GM12878 (cell line): ENCODE measurements at regions not wholly inside any gene's neighbourhood (a gene's known extent, or its start where the extent isn't known, plus 50 kb on each side); places are given as distances from the start of the nearest gene placed in this dataset.

Source experiments
- ATAC-seq: fragments of 200-7000 bp; cut with Tn5 transposase; 3 replicates; pipeline ENCODE4 v1.9.1; 2020; ENCODE audit warnings: mild to moderate bottlenecking, moderate library complexity
- BruUV-seq: library from RNA; stranded (reverse); fragments of 400-500 nt; replicated peaks from 2 replicates; lab custom pipeline; 2021; lab: Mats Ljungman, UMichigan
- CTCF ChIA-PET: fragments of 300-600 bp; sonication (Branson Sonifier 250); formaldehyde crosslinking; extraction: SDS; loops from one replicate; lab custom pipeline; 2021; ENCODE audit warnings: inconsistent platforms; lab: Yijun Ruan, JAX
- POLR2A ChIA-PET: fragments of 350-600 bp; formaldehyde crosslinking; extraction: SDS; loops from one replicate; lab custom pipeline; 2021; ENCODE audit warnings: inconsistent platforms; lab: Charles Lee
- RAD21 ChIA-PET: fragments of 300-600 bp; sonication (Branson Sonifier 250); formaldehyde crosslinking; loops from one replicate; lab custom pipeline; 2023; ENCODE audit warnings: antibody characterized with exemption; ENCODE audit not compliant: unreplicated experiment; lab: Charles Lee
- SMC1A ChIA-PET: fragments of 300-600 bp; sonication (Branson Sonifier 250); formaldehyde crosslinking; loops from one replicate; lab custom pipeline; 2023; ENCODE audit not compliant: unreplicated experiment, uncharacterized antibody; lab: Charles Lee
- DNase-seq: peaks from one replicate; pipeline ENCODE4 v3.0.0-alpha.2; 2011; ENCODE audit warnings: low read depth, low spot score
- FAIRE-seq: peaks from 3 replicates; lab custom pipeline; 2011; peaks lifted over from hg19 to GRCh38; lab: Jason Lieb, UNC
- H2AFZ ChIP-seq: 2 replicates; pipeline ENCODE4 v1.6.0; 2011; ENCODE audit warnings: low read depth, low read length, control low read depth; ENCODE audit not compliant: control insufficient read depth
- H3K27ac ChIP-seq: 2 replicates; pipeline ENCODE4 v1.5.1; 2011; ENCODE audit warnings: control low read depth; ENCODE audit not compliant: control insufficient read depth, insufficient read depth
- H3K27me3 ChIP-seq, 2 experiments: replicated peaks in 1 of 2; 2 replicates each; pipeline versions ENCODE4 v1.6.0 to v1.6.1; 2011; ENCODE audit warnings: low read length in 1 of 2; ENCODE audit not compliant: control insufficient read depth in 2 of 2, insufficient read depth in 2 of 2
- H3K36me3 ChIP-seq, 2 experiments: 2 replicates each; pipeline ENCODE4 v1.5.1; 2011; ENCODE audit warnings: low read length in 1 of 2; ENCODE audit not compliant: control insufficient read depth in 2 of 2, insufficient read depth in 2 of 2
- H3K4me1 ChIP-seq: 2 replicates; pipeline ENCODE4 v1.6.1; 2011; ENCODE audit warnings: mild to moderate bottlenecking, low read length, moderate library complexity, mixed read lengths; ENCODE audit not compliant: control insufficient read depth, insufficient read depth
- H3K4me2 ChIP-seq: 2 replicates; pipeline ENCODE4 v1.6.0; 2011; ENCODE audit warnings: control low read depth; ENCODE audit not compliant: control insufficient read depth, insufficient read depth
- H3K4me3 ChIP-seq: fragments of 200-600 bp; sonication (generic); 2 replicates; pipeline ENCODE4 v1.5.1; 2016
- H3K79me2 ChIP-seq: 2 replicates; pipeline ENCODE4 v1.6.0; 2011; ENCODE audit warnings: low read length; ENCODE audit not compliant: control insufficient read depth, insufficient read depth
- H3K9ac ChIP-seq: 2 replicates; pipeline ENCODE4 v1.8.0; 2011; ENCODE audit warnings: low read length, control low read depth, mixed read lengths; ENCODE audit not compliant: control insufficient read depth, insufficient read depth
- H3K9me3 ChIP-seq: replicated peaks from 3 replicates; pipeline ENCODE4 v1.5.1; 2011; ENCODE audit warnings: mild to moderate bottlenecking, low read length; ENCODE audit not compliant: control insufficient read depth, insufficient read depth
- H4K20me1 ChIP-seq: 2 replicates; pipeline ENCODE4 v1.6.0; 2011; ENCODE audit not compliant: control insufficient read depth, insufficient read depth
- FOXK2 ChIP-seq: fragments of 450-650 bp; IDR thresholded peaks from 2 replicates; pipeline ENCODE4 v1.6.1; 2017; ENCODE audit warnings: mild to moderate bottlenecking, moderate library complexity
- IKZF1 ChIP-seq: fragments of 450-650 bp; conservative IDR thresholded peaks from 2 replicates; pipeline ENCODE4 v1.6.1; 2017; ENCODE audit warnings: antibody characterized with exemption, mild to moderate bottlenecking
- POLR2AphosphoS5 ChIP-seq: IDR thresholded peaks from 2 replicates; pipeline ENCODE4 v1.6.1; 2011; ENCODE audit warnings: mild to moderate bottlenecking, low read length, inconsistent platforms
- POU2F2 ChIP-seq: IDR thresholded peaks from 3 replicates; pipeline ENCODE4 v1.6.1; 2011; ENCODE audit warnings: low read depth, mild to moderate bottlenecking, low read length, borderline replicate concordance
- ZNF24 ChIP-seq: fragments of 450-650 bp; IDR thresholded peaks from 2 replicates; pipeline ENCODE4 v1.6.1; 2017; ENCODE audit warnings: antibody characterized with exemption, mild to moderate bottlenecking
- ZNF622 ChIP-seq: fragments of 450-650 bp; IDR thresholded peaks from 2 replicates; pipeline ENCODE4 v1.6.1; 2017; ENCODE audit warnings: mild to moderate bottlenecking, inconsistent platforms
- WGBS: methylation state at CpG from one replicate; pipeline ENCODE4 v1.1.6; 2016; ENCODE audit warnings: low lambda C conversion rate; ENCODE audit not compliant: insufficient replicate concordance, insufficient coverage; ENCODE audit errors: missing lambda C conversion rate; 5-methylcytosine and 5-hydroxymethylcytosine counted together
- in situ Hi-C: fragments of 300-500 bp; cut with MboI; formaldehyde crosslinking; loops from 9 replicates; pipeline ENCODE4 v1.14.3; 2018; ENCODE audit warnings: mixed read lengths
- intact Hi-C: fragments of 100-400 bp; cut with micrococcal nuclease; formaldehyde crosslinking; loops from one replicate; pipeline ENCODE4 v1.14.2; 2022; ENCODE audit not compliant: unreplicated experiment

DNA sequence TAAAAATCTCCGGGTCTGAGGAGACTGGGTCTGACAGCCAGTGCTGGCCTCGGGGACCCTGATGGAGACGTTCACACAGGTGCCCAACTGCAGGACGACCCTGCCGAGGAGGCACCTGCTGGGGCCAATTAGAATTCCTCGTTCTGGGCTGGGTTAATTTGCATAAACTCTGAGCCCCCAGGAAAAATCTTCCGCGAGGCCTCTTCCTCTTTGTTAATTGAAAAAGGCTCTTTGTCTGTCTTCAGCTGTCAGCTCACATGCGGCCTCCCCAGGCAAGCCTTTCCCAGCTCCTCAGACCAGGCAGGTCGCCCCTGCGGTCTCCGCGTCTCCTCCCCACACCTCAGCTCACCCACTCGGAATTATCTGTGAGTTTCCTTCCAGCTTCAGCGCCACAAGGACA is 400.2 kb downstream of the SEC14L1 start:
- ATAC-seq (no peak), FAIRE-seq (no peak), DNase-seq (no peak)
- ChIA-PET RAD21 (no interaction called here), CTCF (interaction anchor here (5.5 kb wide), 1 partner anchor 473 kb away, joined by 58 read pairs; no protein-coding TSS in a partner anchor), POLR2A (no interaction called here), SMC1A (no interaction called here)
- Histone ChIP-seq H4K20me1 (peaks cover 3% of the 10 kb centered on the region; the same call in 1 of the 2 replicates), H3K4me1 (no peaks in the 10 kb centered on the region), H2AFZ (no peak overlapping the region), H3K9me3 (no peaks in the 10 kb centered on the region), H3K79me2 (no peaks in the 10 kb centered on the region), H3K27ac (no peak overlapping the region), H3K36me3 (no peaks in the 10 kb centered on the region), H3K4me2 (no peak overlapping the region), H3K27me3 (peaks cover 0 to 1% of the 10 kb centered on the region in 2 experiments; a peak in 2 of 4 replicates), H3K9ac (no peak overlapping the region), H3K4me3 (no peak overlapping the region)
- in situ Hi-C loops (no loop called here), intact Hi-C loops (no loop called here)
- TF ChIP-seq IKZF1 (no peak), ZNF622 (no peak)
- whole genome bisulfite sequencing, result 33% methylated on average over 15 of the region's 15 CpGs
- BruUV-seq, result no TSS peak

DNA sequence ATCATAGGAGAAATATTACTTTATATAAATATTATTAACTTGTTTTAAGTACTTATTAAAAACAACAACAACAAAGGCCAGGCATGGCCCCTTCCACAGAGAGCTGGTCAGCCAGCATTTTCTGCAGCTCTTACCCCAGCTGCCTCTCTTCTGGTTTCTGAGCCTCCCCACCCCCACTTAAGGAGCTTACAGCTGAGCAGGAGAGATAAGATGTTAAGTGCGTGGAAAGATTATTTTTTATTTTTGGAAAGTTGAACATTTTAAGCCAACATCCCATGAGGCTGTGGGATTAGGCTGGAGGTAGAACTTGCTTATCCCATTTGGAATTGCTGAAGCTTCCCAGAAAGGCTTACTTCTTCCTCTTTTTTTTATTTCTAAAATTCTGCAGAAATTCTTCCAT is 401.2 kb downstream of the SEC14L1 start:
- Histone ChIP-seq H3K79me2 (no peaks in the 10 kb centered on the region), H4K20me1 (peaks cover 3% of the 10 kb centered on the region; the same call in 1 of the 2 replicates), H3K9me3 (no peaks in the 10 kb centered on the region), H3K27me3 (peaks cover 0 to 1% of the 10 kb centered on the region in 2 experiments; a peak in 2 of 4 replicates), H3K4me3 (no peak overlapping the region), H3K4me2 (no peak overlapping the region), H3K36me3 (no peaks in the 10 kb centered on the region), H2AFZ (no peak overlapping the region), H3K9ac (no peak overlapping the region), H3K27ac (no peak overlapping the region), H3K4me1 (no peaks in the 10 kb centered on the region)
- DNase-seq, result no peak
- ChIA-PET CTCF (interaction anchor here (0.6 to 5.5 kb wide), 10 partner anchors 14 to 479 kb away, joined by 3 to 58 read pairs (median 5); no protein-coding TSS in a partner anchor), POLR2A (no interaction called here), SMC1A (interaction anchor here (0.6 to 2.0 kb wide), 6 partner anchors 18 to 476 kb away, joined by 3 to 26 read pairs (median 5); no protein-coding TSS in a partner anchor), RAD21 (interaction anchor here (1.2 to 4.3 kb wide), 4 partner anchors 101 to 471 kb away, joined by 3 to 41 read pairs (median 6); no protein-coding TSS in a partner anchor)
- FAIRE-seq, result no peak
- no peak for TF ChIP-seq ZNF24
- TF ChIP-seq POU2F2, result no peak
- no peak for TF ChIP-seq POLR2AphosphoS5
- no peak for TF ChIP-seq FOXK2
- no TSS peak for BruUV-seq
- in situ Hi-C loops, result no loop called here
- intact Hi-C loops, result loop anchor here (1.0 to 2.0 kb wide), 2 partner anchors 231 to 472 kb away; no protein-coding TSS in a partner anchor
- WGBS, result 8% methylated on average over 1 of the region's 1 CpG
- no peak for ATAC-seq
